MM.1S (cell line): ENCODE measurements at regions not wholly inside any gene's neighbourhood (a gene's known extent, or its start where the extent isn't known, plus 50 kb on each side); places are given as distances from the start of the nearest gene placed in this dataset.

ENCODE experiments used
- DNase-seq: peaks from one replicate; pipeline ENCODE4 v3.0.0-alpha.2; 2015
- H2AFZ ChIP-seq: fragments of 300-600 bp; sonication (generic); 2 replicates; pipeline ENCODE4 v1.6.0; 2016; ENCODE audit warnings: antibody characterized with exemption, low read length
- H3F3A ChIP-seq: fragments of 300-600 bp; sonication (generic); 2 replicates; pipeline ENCODE4 v1.6.1; 2016; ENCODE audit warnings: mild to moderate bottlenecking, antibody characterized with exemption, low read length, moderate library complexity, mixed read lengths; ENCODE audit not compliant: insufficient read depth
- H3K27ac ChIP-seq: fragments of 300-600 bp; sonication (generic); 2 replicates; pipeline ENCODE4 v1.5.1; 2016; ENCODE audit warnings: mild to moderate bottlenecking, low read length
- H3K27me3 ChIP-seq: fragments of 300-600 bp; sonication (generic); replicated peaks from 2 replicates; pipeline ENCODE4 v1.6.0; 2016; ENCODE audit warnings: low read length; ENCODE audit not compliant: insufficient read depth
- H3K36me3 ChIP-seq: fragments of 300-600 bp; sonication (generic); replicated peaks from 2 replicates; pipeline ENCODE4 v1.6.1; 2016; ENCODE audit warnings: mild to moderate bottlenecking, low read length, mixed read lengths; ENCODE audit not compliant: insufficient read depth
- H3K4me1 ChIP-seq: fragments of 300-600 bp; sonication (generic); 2 replicates; pipeline ENCODE4 v1.6.1; 2016; ENCODE audit warnings: low read length, mixed read lengths
- H3K4me2 ChIP-seq: fragments of 300-600 bp; sonication (generic); 2 replicates; pipeline ENCODE4 v1.6.0; 2016; ENCODE audit warnings: low read depth, low read length
- H3K4me3 ChIP-seq: fragments of 300-600 bp; sonication (generic); 2 replicates; pipeline ENCODE4 v1.5.1; 2016; ENCODE audit warnings: low read length, mixed read lengths
- H3K79me2 ChIP-seq: fragments of 300-600 bp; sonication (generic); 2 replicates; pipeline ENCODE4 v1.6.1; 2016; ENCODE audit warnings: mixed run types, low read length, mixed read lengths
- H3K9ac ChIP-seq: fragments of 300-600 bp; sonication (generic); 2 replicates; pipeline ENCODE4 v1.6.1; 2016; ENCODE audit warnings: low read length, mixed read lengths
- H3K9me2 ChIP-seq: fragments of 300-600 bp; sonication (generic); replicated peaks from 2 replicates; pipeline ENCODE4 v1.6.1; 2016; ENCODE audit warnings: mild to moderate bottlenecking, low read length, mixed read lengths; ENCODE audit not compliant: insufficient read depth
- H3K9me3 ChIP-seq: fragments of 300-600 bp; sonication (generic); replicated peaks from 2 replicates; pipeline ENCODE4 v1.6.1; 2016; ENCODE audit warnings: mild to moderate bottlenecking, low read length, mixed read lengths; ENCODE audit not compliant: insufficient read depth
- H4K20me1 ChIP-seq: fragments of 300-600 bp; sonication (generic); 2 replicates; pipeline ENCODE4 v1.6.1; 2016; ENCODE audit warnings: mild to moderate bottlenecking, low read length, moderate library complexity, mixed read lengths; ENCODE audit not compliant: insufficient read depth
- EZH2 ChIP-seq: fragments of 300-600 bp; sonication (generic); optimal IDR thresholded peaks from 2 replicates; pipeline ENCODE3; 2017; ENCODE audit warnings: low read depth, mild to moderate bottlenecking, antibody characterized with exemption, low read length, mixed read lengths
- EZH2phosphoT487 ChIP-seq: fragments of 300-600 bp; sonication (generic); IDR thresholded peaks from 2 replicates; pipeline ENCODE4 v1.6.1; 2018; ENCODE audit warnings: antibody characterized with exemption, low read length
- TF ChIP-seq, protein P1 (sequence below): fragments of 300-600 bp; sonication (generic); IDR thresholded peaks from 2 replicates; pipeline ENCODE4 v1.5.1; 2016; ENCODE audit warnings: antibody characterized with exemption, low read length, mixed read lengths

- Histone ChIP-seq H4K20me1 (no peaks in the 10 kb centered on the region), H3F3A (no peaks in the 10 kb centered on the region), H3K79me2 (no peaks in the 10 kb centered on the region), H3K9me2 (no peaks in the 10 kb centered on the region), H3K27ac (no peak overlapping the region), H3K27me3 (no peaks in the 10 kb centered on the region), H3K4me3 (no peak overlapping the region), H3K4me1 (0 out of 2 replicates have a peak, but pooled peaks cover 4% of the 10 kb centered on the region), H3K4me2 (no peak overlapping the region), H3K9me3 (no peaks in the 10 kb centered on the region), H3K36me3 (no peaks in the 10 kb centered on the region), H3K9ac (no peak overlapping the region), H2AFZ (no peak overlapping the region)
- DNase-seq: no peak
- TF ChIP-seq, protein P1, sequence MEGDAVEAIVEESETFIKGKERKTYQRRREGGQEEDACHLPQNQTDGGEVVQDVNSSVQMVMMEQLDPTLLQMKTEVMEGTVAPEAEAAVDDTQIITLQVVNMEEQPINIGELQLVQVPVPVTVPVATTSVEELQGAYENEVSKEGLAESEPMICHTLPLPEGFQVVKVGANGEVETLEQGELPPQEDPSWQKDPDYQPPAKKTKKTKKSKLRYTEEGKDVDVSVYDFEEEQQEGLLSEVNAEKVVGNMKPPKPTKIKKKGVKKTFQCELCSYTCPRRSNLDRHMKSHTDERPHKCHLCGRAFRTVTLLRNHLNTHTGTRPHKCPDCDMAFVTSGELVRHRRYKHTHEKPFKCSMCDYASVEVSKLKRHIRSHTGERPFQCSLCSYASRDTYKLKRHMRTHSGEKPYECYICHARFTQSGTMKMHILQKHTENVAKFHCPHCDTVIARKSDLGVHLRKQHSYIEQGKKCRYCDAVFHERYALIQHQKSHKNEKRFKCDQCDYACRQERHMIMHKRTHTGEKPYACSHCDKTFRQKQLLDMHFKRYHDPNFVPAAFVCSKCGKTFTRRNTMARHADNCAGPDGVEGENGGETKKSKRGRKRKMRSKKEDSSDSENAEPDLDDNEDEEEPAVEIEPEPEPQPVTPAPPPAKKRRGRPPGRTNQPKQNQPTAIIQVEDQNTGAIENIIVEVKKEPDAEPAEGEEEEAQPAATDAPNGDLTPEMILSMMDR: no peak
- TF ChIP-seq EZH2: no peak
- TF ChIP-seq EZH2phosphoT487: no peak
These were observed 97.6 kb upstream of the ZNF438 start for GRCh38 chr10:31129271-31129670.

- no peaks in the 10 kb centered on the region for H3K79me2 ChIP-seq
- no peaks in the 10 kb centered on the region for H3F3A ChIP-seq
- H3K4me1 ChIP-seq: 0 out of 2 replicates have a peak, but pooled peaks cover 4% of the 10 kb centered on the region
- H3K4me3 ChIP-seq: no peak overlapping the region
- no peaks in the 10 kb centered on the region for H3K9me2 ChIP-seq
- no peak for TF ChIP-seq EZH2phosphoT487
- no peak overlapping the region for H3K4me2 ChIP-seq
- H3K36me3 ChIP-seq: no peaks in the 10 kb centered on the region
- no peak for DNase-seq
- no peaks in the 10 kb centered on the region for H4K20me1 ChIP-seq
- no peak overlapping the region for H2AFZ ChIP-seq
- no peaks in the 10 kb centered on the region for H3K27me3 ChIP-seq
- H3K9me3 ChIP-seq: no peaks in the 10 kb centered on the region
- no peak overlapping the region for H3K27ac ChIP-seq
- H3K9ac ChIP-seq: no peak overlapping the region
These were observed 98.3 kb upstream of the ZNF438 start for GRCh38 chr10:31129880-31130405.

GRCh38 chr10:31130406-31130805 lies 98.7 kb upstream of the ZNF438 start:
- H3K4me1 ChIP-seq: 0 out of 2 replicates have a peak, but pooled peaks cover 4% of the 10 kb centered on the region
- H3K4me3 ChIP-seq: no peak overlapping the region
- H3K79me2 ChIP-seq: no peaks in the 10 kb centered on the region
- H3K4me2 ChIP-seq: no peak overlapping the region
- no peak for TF ChIP-seq EZH2
- TF ChIP-seq EZH2phosphoT487: no peak
- TF ChIP-seq, protein P1: no peak
- no peak for DNase-seq
- no peaks in the 10 kb centered on the region for H3F3A ChIP-seq
- no peak overlapping the region for H3K9ac ChIP-seq
- H4K20me1 ChIP-seq: no peaks in the 10 kb centered on the region
- H2AFZ ChIP-seq: no peak overlapping the region
- no peaks in the 10 kb centered on the region for H3K9me2 ChIP-seq
- no peaks in the 10 kb centered on the region for H3K36me3 ChIP-seq
- no peaks in the 10 kb centered on the region for H3K27me3 ChIP-seq
- no peaks in the 10 kb centered on the region for H3K9me3 ChIP-seq
- no peak overlapping the region for H3K27ac ChIP-seq

GRCh38 chr10:31131251-31131650 lies 99.6 kb upstream of the ZNF438 start:
- no peaks in the 10 kb centered on the region for H3K9me2 ChIP-seq
- no peak for TF ChIP-seq EZH2
- TF ChIP-seq EZH2phosphoT487: no peak
- TF ChIP-seq, protein P1: no peak
- no peak overlapping the region for H3K4me2 ChIP-seq
- no peaks in the 10 kb centered on the region for H4K20me1 ChIP-seq
- no peak overlapping the region for H3K27ac ChIP-seq
- no peaks in the 10 kb centered on the region for H3K27me3 ChIP-seq
- no peaks in the 10 kb centered on the region for H3K79me2 ChIP-seq
- 0 out of 2 replicates have a peak, but pooled peaks cover 4% of the 10 kb centered on the region for H3K4me1 ChIP-seq
- H2AFZ ChIP-seq: no peak overlapping the region
- no peak for DNase-seq
- H3K36me3 ChIP-seq: no peaks in the 10 kb centered on the region
- no peaks in the 10 kb centered on the region for H3K9me3 ChIP-seq
- no peak overlapping the region for H3K9ac ChIP-seq
- no peak overlapping the region for H3K4me3 ChIP-seq
- H3F3A ChIP-seq: no peaks in the 10 kb centered on the region
